GM12878 (cell line): ENCODE measurements at regions not wholly inside any gene's neighbourhood (a gene's known extent, or its start where the extent isn't known, plus 50 kb on each side); places are given as distances from the start of the nearest gene placed in this dataset.

Experiments
- ASH2L ChIP-seq: fragments of 300-600, 200-600 bp; sonication (generic); IDR thresholded peaks from 2 replicates; pipeline ENCODE4 v1.6.1; 2017; ENCODE audit warnings: low read depth, mild to moderate bottlenecking, borderline replicate concordance
- ATF3 ChIP-seq: IDR thresholded peaks from 2 replicates; pipeline ENCODE4 v1.6.1; 2011; ENCODE audit warnings: low read depth, mild to moderate bottlenecking, low read length, moderate library complexity, borderline replicate concordance; ENCODE audit errors: extremely low read depth
- BHLHE40 ChIP-seq, 2 experiments: fragments of 450-650 bp in 1 of 2; IDR thresholded peaks; 2 replicates each; pipeline ENCODE4 v1.6.1; 2011 to 2017; ENCODE audit warnings: low read depth in 2 of 2, borderline replicate concordance in 1 of 2, improper control_type of control experiment in 1 of 2, low read length in 1 of 2, mild to moderate bottlenecking in 1 of 2
- CEBPB ChIP-seq, 2 experiments: fragments of 150-350 bp in 1 of 2; IDR thresholded peaks; 2 replicates each; pipeline ENCODE4 v1.6.1; 2012 to 2014; ENCODE audit warnings: low read depth in 2 of 2, low read length in 2 of 2, borderline replicate concordance in 1 of 2, inconsistent platforms in 1 of 2
- CUX1 ChIP-seq: IDR thresholded peaks from 2 replicates; pipeline ENCODE4 v1.6.1; 2012; ENCODE audit warnings: improper control_type of control experiment, low read depth, low read length; ENCODE audit not compliant: insufficient replicate concordance
- E2F4 ChIP-seq: IDR thresholded peaks from 2 replicates; pipeline ENCODE4 v1.6.1; 2012; ENCODE audit warnings: low read depth, low read length, improper control_type of control experiment
- E4F1 ChIP-seq: fragments of 450-650 bp; IDR thresholded peaks from 2 replicates; pipeline ENCODE4 v1.6.1; 2018; ENCODE audit warnings: borderline replicate concordance, mild to moderate bottlenecking; ENCODE audit not compliant: partially characterized antibody
- EZH2 ChIP-seq: IDR thresholded peaks from 2 replicates; pipeline ENCODE4 v1.6.1; 2012; ENCODE audit warnings: low read depth, mild to moderate bottlenecking, control low read depth, inconsistent platforms, low read length, borderline replicate concordance; ENCODE audit not compliant: control insufficient read depth
- GABPA ChIP-seq: IDR thresholded peaks from 2 replicates; pipeline ENCODE4 v1.6.1; 2014; ENCODE audit warnings: antibody characterized with exemption, low read depth, mild to moderate bottlenecking, inconsistent platforms
- HCFC1 ChIP-seq: fragments of 150-350 bp; IDR thresholded peaks from 2 replicates; pipeline ENCODE4 v1.6.1; 2014; ENCODE audit warnings: low read length
- HDGF ChIP-seq: fragments of 450-650 bp; IDR thresholded peaks from 2 replicates; pipeline ENCODE4 v1.6.1; 2016; ENCODE audit warnings: antibody characterized with exemption
- KLF5 ChIP-seq: fragments of 450-650 bp; IDR thresholded peaks from 2 replicates; pipeline ENCODE4 v1.6.1; 2014; ENCODE audit warnings: mild to moderate bottlenecking; ENCODE audit not compliant: partially characterized antibody
- MTA2 ChIP-seq: fragments of 450-650 bp; IDR thresholded peaks from 2 replicates; pipeline ENCODE4 v1.6.1; 2016; ENCODE audit warnings: low read depth, mild to moderate bottlenecking, moderate library complexity
- MYB ChIP-seq: fragments of 150-350 bp; IDR thresholded peaks from 2 replicates; pipeline ENCODE4 v1.6.1; 2014; ENCODE audit warnings: mild to moderate bottlenecking, low read depth, low read length, borderline replicate concordance
- NR2C1 ChIP-seq: fragments of 450-650 bp; IDR thresholded peaks from 2 replicates; pipeline ENCODE4 v1.6.1; 2017; ENCODE audit warnings: antibody characterized with exemption, mild to moderate bottlenecking, moderate library complexity
- NR2F1 ChIP-seq: fragments of 450-650 bp; conservative IDR thresholded peaks from 2 replicates; pipeline ENCODE4 v1.6.1; 2017; ENCODE audit warnings: mild to moderate bottlenecking
- NRF1 ChIP-seq: conservative IDR thresholded peaks from 2 replicates; pipeline ENCODE4 v1.6.1; 2011; ENCODE audit warnings: mild to moderate bottlenecking, low read depth, low read length, improper control_type of control experiment
- PML ChIP-seq: IDR thresholded peaks from 2 replicates; pipeline ENCODE4 v1.6.1; 2012; ENCODE audit warnings: low read length, inconsistent platforms
- POLR2A ChIP-seq: IDR thresholded peaks from 2 replicates; pipeline ENCODE4 v1.6.1; 2011; ENCODE audit warnings: low read depth, mild to moderate bottlenecking, low read length
- SMAD5 ChIP-seq: IDR thresholded peaks from 2 replicates; pipeline ENCODE4 v1.6.1; 2016; ENCODE audit warnings: antibody characterized with exemption, low read depth
- YBX1 ChIP-seq: fragments of 450-650 bp; IDR thresholded peaks from 2 replicates; pipeline ENCODE4 v1.6.1; 2016; ENCODE audit warnings: antibody characterized with exemption
- ZSCAN29 ChIP-seq: fragments of 450-650 bp; IDR thresholded peaks from 2 replicates; pipeline ENCODE4 v1.6.1; 2017; ENCODE audit warnings: mild to moderate bottlenecking, moderate library complexity

- TF ChIP-seq SMAD5 (no peak), ASH2L (no peak), PML (no peak; the same call in 1 of the 2 replicates), MTA2 (peak; percentile 31; the same call in 1 of the 2 replicates), E4F1 (no peak), HDGF (no peak), MYB (no peak), NRF1 (no peak), HCFC1 (no peak), NR2F1 (no peak), EZH2 (no peak), ATF3 (no peak), E2F4 (no peak), NR2C1 (no peak), KLF5 (no peak), BHLHE40 (IDR thresholded peaks at IDR 0.05; ENCODE audit: borderline replicate concordance in 1 of 2, low read depth in 2 of 2, low read length in 1 of 2) (no peak), ZSCAN29 (no peak), CEBPB (IDR thresholded peaks at IDR 0.05; ENCODE audit: borderline replicate concordance in 1 of 2, low read depth in 2 of 2, low read length in 2 of 2) (no peak), CUX1 (no peak), POLR2A (peak; percentile 78), YBX1 (no peak), GABPA (no peak)
These were observed 82.7 kb downstream of the PTPDC1 start (continued) for GRCh38 chr9:94166976-94167346.
